ENCODE measurements at regions not wholly inside any gene's neighbourhood (a gene's known extent, or its start where the extent isn't known, plus 50 kb on each side); places are given as distances from the start of the nearest gene placed in this dataset.

DNA sequence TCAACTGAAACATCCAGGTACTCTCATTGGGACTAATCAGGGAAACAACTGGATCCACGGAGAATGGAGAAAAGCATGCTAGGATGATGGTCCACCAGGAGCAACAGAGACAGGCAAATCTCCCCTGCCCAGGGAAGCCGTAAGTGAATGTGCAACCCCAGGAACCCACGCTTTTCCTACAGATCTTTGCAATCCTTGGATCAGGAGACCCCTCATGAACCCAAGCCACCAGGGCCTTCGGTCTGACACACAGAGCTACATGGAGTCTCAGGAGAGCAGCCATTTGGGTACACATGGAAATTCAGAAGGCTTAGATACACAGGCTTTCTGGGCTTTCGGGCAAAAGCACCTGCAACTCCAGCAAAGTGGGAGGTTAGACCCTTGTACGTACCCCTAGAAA is 122.1 kb upstream of the PTCHD4 start:
- no peak for DNase-seq (ENCODE audit: low read depth)

DNA sequence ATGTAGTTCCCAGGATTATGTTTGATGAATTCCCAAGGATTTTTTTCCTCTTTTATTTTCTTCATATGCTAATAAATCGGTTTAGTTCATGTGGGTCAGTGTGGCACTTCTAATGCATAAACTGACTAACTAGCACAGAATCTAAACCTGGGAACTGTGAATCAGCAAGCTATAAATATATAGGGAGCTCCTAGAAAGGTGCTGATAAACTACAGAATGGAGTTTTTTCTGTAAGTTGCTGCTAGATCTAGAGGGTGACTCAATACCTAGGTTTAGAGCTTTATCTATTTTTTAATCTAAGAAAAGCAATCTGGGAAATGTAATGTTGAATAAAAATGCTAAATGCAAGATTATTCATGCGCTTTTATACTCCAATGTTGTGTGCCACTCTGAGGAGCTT is 118.8 kb upstream of the PTCHD4 start:
- DNase-seq (ENCODE audit: low read depth) = no peak

DNA sequence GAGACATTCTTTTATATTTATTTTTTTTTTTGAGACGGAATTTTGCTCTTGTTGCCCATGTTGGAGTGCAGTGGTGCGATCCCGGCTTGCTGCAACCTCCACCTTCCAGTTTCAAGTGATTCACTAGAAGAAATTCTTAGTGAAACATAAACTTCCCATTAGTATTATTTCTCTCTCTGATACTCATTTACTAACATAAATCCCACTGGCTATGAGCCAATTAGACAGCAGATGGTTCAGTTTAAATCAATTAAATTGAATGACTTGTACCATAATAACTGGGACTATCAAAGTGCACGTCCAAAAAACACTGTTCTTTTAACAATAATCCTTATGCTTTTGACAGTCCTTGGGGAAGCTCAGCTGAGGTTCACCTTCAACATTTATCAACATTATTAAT is 111.2 kb upstream of the PTCHD4 start:
- DNase-seq (ENCODE audit: low read depth) = no peak

DNA sequence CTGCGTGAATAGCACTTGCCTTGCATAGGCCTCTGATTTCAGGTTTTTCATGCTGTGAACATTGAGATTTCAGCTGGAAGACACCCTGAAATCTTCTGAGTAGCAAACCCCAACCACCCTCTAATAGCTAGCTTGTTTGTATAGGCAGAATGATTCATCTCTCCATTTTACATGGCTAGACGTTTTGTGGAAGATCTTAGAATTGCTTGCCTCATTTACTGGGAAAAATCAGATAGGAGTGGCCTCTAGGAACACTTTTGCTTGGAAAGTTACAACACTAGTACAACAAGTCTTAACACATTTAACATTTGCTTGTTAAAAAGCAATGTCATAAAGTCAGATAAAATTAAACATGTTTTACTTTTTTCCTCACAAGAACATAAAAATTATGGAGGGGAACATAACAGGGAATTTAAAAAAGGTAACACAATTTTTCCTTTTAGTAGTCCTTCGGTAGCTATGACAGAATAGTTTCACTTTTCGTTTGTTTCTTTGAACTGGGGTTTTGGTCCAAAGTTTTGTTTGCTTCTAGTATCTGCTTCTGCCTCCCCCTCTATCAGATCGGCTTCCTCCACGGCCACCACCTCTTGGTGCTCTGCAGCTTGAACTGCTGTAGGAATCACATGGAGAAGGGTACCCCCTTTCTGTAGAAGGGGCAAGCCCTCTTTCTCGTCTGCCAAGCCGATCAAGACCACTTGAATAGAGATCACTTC is 102.2 kb upstream of the PTCHD4 start:
- DNase-seq (ENCODE audit: low read depth) = no peak

DNA sequence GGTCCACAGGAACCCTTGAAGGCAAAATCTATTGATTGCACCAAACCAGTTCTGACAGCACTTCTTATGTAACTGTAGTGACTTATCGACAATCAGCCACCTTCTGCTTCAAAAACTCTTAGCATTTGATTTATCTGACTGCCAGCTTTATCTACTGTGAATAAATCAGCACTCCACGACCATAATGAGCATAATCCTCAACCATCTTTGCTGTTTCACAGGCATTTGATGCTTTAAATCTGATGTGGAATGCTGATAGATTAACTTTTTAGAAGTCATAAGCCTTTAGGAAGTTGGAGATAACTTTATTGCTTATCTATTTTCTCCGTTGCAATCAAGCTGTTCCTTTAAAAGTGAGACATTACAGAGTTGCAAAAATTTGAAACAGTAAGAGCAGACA is 101.5 kb upstream of the PTCHD4 start:
- DNase-seq (ENCODE audit: low read depth) = no peak

DNA sequence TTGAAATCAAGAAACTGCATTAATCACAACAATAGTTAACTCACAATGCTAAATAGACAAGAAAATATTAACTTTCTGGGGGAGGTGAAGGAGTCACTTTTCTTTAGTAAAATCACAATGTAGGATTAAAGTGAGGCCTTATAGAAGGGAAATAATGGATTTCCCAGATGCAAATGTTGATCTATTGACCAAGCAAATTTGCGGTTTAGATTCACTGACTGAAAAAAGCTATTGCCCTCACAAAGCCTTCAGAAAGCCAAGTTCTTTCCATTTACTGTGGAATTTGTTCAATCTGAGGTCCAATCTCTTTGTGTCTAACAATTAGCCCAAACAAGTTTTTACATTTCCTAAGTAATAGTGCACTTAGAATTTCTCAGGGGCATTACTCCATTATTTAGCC is 95.1 kb upstream of the PTCHD4 start:
- DNase-seq (ENCODE audit: low read depth) = no peak

DNA sequence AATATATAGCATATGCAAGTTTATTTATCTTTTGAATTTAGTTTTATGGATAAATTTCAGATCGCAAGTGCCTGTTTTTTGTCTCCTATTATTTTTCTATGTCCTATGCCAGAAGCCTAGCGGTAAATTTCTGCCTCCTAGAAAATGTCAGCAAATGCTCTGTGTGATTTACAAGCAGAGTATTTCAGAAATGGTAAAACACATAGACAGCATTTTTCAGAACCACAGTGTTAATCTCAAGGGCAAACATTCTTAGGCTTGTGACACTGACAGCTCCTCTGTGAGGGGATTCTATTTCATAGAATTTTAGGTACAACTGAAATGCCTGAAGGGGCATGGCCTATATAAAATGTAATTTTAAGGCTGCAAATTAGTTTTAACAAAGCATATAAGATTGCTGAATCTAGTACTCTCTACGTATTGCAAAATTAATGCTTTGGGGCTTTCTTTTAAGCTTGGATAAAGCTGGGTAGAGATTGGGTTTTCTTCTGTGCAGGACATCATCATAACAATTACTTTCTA is 89.9 kb upstream of the PTCHD4 start:
- DNase-seq (ENCODE audit: low read depth) = no peak

DNA sequence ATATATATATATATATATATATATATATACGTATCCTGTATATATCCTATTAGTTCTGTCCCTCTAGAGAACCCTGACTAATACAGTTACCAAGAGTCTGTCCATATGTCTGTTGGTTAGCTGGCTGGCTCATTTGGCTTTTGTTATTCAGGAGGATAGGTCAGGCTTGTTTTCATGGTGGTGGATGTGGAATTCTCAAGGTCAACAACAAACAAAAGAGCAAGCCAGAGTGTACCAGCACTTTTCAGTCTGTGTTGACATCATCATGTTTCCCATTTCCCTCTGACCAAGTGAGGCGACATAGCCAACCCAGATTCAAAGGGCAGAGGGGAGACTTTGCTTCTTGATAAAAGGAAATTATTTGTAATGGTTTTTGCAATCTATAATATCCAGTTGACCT is 88.5 kb upstream of the PTCHD4 start:
- no peak for DNase-seq (ENCODE audit: low read depth)

DNA sequence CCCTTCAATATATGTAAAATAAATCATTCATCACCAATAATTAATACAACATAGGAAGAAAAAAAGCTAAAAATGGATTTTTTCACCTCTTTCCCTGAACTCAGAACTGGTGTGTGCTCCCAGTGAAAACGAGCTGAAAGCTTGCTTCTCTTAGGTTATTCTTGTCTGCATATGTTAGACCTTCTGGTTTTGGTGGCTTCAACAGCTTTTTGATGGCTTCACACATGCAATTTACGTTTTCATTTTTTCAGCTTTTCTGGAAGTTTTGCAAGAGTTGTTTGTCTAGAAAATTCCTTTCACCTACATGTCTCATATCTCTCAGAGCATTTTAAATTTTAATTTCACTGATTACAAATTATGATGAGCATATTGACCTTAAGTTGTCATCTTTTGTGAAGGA is 86.9 kb upstream of the PTCHD4 start:
- DNase-seq (ENCODE audit: low read depth) = no peak

DNA sequence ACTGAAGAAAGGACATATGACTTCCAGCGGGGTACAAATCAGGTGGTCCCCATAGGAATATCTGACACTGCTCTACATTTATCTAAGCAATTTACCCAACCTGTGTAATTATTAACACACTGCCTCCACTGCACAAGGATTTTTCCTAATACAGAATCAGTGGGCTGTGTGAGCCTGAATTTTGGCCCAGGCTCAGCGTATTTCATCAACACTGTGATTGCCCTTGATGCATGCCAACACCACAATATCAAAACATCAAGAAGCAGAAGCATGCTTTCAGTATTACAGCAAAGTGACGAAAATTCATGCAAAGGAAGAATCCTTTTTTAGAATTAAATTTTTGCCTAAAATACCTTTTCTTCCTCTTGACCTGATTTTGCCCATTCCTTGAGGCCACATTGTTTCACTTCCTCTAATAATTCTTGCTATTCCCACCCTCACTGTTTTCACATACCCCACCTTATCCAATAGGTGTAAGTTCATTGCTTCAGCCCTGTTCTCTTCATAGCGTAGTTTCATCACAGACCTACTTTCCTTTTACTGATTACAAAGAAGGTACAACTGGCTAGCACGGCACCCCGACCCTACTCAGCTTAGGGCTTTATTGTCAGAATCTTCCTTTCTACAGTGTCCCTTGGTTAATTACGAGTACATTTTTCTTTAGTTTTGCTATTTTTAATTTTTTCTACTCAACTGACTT is 83.7 kb upstream of the PTCHD4 start:
- DNase-seq (ENCODE audit: low read depth) = no peak

DNA sequence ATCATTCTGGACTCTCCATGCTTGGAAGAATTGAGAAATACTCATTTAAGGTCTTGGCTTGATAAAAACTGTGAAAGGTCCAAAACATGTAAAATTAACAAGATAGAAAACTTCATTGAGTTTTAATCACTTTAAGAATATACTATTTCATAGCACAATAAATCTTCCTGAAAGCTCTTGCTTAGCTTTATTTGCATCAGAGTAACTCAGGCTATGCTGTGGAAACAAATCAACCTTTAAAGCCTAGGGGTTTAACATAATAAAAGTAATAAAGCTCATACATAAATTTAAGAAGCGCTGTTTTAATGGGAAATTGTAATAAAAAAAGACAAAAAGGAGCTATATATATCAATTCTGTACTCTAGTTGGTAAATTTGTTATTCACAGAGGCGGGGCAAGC is 77.2 kb upstream of the PTCHD4 start:
- DNase-seq (ENCODE audit: low read depth) = no peak

DNA sequence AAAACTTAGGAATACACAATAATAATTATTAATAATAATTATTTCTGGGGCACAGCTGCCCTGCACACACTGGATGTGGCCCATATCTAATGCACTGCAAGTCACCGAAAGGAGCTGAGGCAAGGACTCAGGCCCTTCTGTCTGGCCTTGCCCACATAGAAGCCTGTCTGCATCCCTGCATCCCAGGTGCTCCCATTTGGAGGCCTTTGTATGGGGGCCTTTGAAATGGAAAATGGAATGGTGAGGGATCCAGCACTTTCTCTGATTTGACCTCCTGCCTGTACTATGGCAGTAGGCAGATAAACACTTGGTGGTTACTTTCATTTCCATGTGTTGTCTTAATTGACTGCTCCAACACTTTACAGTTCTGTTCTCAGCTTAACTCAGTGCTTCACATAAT is 75.7 kb upstream of the PTCHD4 start:
- DNase-seq (ENCODE audit: low read depth) = no peak

DNA sequence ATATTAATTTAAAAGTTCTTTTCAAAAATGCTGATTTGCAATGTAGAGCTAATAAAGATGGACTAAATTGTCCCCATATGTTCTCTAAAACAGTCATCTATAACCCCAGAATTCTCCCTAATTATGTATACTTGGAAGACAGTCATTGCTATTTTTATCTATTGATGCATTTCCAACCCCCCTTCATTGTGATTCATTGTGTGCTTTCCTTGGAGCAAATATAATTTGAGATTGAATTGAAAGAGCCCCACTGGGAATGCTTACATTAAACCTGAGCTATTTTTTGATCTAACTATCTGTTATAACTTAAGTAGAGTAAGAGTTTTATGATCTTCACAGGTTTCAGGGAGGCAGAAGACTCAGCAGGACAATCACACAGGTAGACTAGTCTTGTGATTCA is 73.7 kb upstream of the PTCHD4 start:
- DNase-seq (ENCODE audit: low read depth) = no peak

DNA sequence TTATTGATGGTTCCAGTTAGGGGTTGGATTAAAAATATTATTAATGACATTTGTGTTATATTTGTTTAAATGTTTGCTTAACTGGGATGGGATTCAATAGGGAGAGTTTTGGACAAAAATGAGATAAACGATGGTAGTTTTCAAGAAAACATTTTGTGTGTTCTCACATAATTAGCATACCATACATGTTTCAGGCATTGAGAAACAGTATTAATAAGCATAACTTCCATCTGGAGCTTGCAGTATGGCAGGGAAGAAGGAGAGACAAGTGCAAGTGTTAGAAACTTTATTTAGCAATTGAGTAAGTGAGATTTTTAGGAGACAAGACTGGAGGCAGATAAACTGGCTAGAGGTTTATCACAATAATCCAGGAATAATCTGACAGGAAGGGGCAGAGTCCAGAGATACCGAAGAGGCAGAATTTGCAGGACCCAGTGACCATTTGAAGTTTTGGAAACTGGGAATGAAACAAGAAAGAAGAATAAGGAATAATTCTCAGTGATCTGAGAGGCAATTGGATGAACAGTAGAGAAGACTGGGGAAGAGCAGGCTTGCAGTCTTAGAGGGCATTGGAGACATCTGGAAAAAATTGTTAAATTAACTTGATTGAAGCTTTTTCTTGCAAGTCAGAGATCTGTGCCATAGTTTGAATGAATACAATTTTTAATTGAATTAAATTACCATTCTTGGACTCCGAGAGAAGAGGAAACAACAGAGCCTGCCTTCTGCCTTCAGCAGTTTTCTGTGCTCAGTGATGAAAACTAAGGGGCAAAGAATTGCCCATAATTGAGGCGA is 73.0 kb upstream of the PTCHD4 start:
- DNase-seq (ENCODE audit: low read depth) = no peak

DNA sequence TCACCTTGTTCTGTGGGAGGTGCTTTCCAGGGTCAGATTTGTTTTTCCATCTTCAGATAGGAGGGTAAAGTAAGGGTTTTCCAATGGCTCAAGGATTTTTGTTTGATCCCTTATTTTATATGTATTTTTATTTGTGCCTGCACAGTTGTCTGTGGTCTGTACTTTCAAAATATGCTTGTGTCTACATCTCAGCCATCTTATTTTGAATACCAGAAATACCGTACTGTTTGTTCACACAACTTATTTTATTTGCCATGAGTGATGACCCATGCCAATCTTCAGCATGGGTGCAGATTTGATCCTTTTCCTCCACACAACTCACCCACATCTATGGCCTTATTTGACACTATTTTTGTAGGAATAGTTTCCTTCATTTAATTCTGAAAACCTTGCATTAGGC is 72.2 kb upstream of the PTCHD4 start:
- DNase-seq (ENCODE audit: low read depth) = no peak

DNA sequence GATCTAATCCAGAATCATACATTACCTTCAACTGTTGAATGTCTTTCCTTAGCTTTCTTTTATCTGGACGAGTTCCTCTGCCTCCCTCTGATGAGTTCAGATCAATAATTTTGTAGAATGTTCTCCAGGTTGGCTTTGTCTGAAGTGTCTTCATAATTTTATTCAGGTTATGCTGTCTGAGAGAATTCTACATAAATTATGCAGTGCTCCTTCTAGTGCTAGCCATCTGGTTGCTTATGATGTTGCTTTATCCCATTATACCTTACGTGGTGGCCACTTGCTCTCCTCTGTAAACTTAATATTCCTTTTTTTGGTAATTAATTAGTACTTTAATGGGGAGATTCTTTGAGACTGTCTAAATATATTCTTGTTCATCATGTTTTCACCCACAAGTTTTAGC is 67.7 kb upstream of the PTCHD4 start:
- DNase-seq (ENCODE audit: low read depth) = no peak

DNA sequence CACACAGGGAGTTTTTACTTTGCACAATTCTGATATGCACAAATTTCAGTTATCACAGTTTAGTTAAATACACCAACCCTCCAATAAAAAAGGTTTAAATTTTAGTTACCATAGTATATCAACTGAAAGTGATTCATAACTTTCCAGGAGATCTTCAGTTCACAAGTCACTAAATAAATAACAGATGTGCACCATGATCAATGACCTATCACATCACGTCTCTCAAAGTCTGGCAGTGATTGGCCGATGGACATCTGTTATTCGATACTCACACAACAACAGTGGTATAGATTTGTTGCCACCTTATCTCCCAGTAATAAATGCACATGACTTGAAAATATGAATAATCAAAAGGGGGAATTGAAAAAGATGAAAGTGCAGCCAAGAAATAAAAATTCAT is 66.8 kb upstream of the PTCHD4 start:
- no peak for DNase-seq (ENCODE audit: low read depth)

DNA sequence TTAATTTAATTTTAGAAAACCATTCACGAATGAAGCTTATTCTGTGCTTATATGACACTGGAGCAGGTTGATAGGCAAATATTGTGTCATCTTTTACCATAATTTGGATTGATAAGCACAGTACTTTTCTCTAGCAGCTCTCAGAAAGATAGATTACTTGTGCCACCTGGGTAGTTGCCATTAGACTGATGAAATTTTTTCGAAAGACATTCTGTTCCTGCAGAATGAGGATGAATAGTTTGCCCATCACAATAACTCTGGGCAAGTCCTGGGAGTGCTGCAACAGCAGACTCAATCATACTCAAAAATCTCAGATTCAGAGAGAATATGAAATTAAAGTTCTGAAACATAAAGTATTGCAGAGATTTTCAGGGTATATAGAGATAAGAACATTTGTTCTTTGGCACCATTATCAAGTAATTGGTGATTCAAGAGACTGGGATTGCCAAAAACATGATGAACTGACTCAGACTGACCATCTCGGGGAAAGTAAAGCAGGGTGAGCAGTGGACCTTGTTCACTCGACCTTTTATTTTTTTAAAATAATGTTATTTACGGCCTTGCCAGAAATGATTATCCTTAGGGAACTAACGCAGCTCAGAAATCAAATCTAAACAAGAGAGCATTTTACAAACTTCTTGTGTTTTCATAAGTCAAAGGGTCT is 65.8 kb upstream of the PTCHD4 start:
- DNase-seq (ENCODE audit: low read depth) = no peak

DNA sequence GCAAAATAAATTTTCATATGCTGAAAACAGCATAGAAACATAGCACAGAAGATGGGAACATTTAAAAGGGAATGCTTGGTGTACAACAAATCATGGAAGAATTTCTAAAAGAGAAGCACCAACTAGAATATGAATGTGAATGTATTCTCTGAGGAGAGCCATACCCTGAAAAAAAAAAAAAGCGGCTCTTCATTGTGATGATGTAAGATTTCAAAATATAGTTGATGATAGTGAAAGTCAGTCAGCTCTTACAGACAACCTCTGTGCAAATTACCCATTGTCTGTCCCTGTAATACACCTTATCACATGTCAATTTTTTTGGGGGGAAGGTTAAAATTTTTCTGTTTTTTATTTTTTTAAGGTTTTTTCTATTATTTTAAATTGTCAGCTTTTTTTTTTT is 58.6 kb upstream of the PTCHD4 start:
- DNase-seq (ENCODE audit: low read depth) = no peak

All from stromal cell of bone marrow (primary cell).